GM19395 (cell line): ENCODE measurements at regions not wholly inside any gene's neighbourhood (a gene's known extent, or its start where the extent isn't known, plus 50 kb on each side); places are given as distances from the start of the nearest gene placed in this dataset.

Experiments used
- ATAC-seq: cut with Tn5 transposase; IDR thresholded peaks from one replicate; pipeline ENCODE4 v1.9.1; 2021; ENCODE audit warnings: mild to moderate bottlenecking, moderate library complexity; ENCODE audit not compliant: unreplicated experiment

- no peak for ATAC-seq
These were observed 745.0 kb upstream of the ACVR2A start for GRCh38 chr2:147099845-147100244.

GRCh38 chr2:147098940-147099339, 745.9 kb upstream of the ACVR2A start:
- ATAC-seq: no peak

GRCh38 chr2:147097747-147098146, 747.1 kb upstream of the ACVR2A start:
- no peak for ATAC-seq

- no peak for ATAC-seq
These were observed 748.2 kb upstream of the ACVR2A start for GRCh38 chr2:147096671-147097070.

- ATAC-seq: no peak
These were observed 749.5 kb upstream of the ACVR2A start for GRCh38 chr2:147095376-147095775.

GRCh38 chr2:147094077-147094476, 750.8 kb upstream of the ACVR2A start:
- no peak for ATAC-seq

- ATAC-seq: no peak
These were observed 752.6 kb upstream of the ACVR2A start for GRCh38 chr2:147092266-147092665.

GRCh38 chr2:147091448-147091847, 753.4 kb upstream of the ACVR2A start:
- ATAC-seq: no peak

GRCh38 chr2:147088871-147089270, 756.0 kb upstream of the ACVR2A start:
- ATAC-seq: no peak

- no peak for ATAC-seq
These were observed 758.1 kb upstream of the ACVR2A start for GRCh38 chr2:147086715-147087114.

GRCh38 chr2:147083664-147084063, 761.2 kb upstream of the ACVR2A start:
- no peak for ATAC-seq

- ATAC-seq: peak; percentile 95
These were observed 761.8 kb upstream of the ACVR2A start for GRCh38 chr2:147082850-147083522.

- no peak for ATAC-seq
These were observed 763.0 kb upstream of the ACVR2A start for GRCh38 chr2:147081831-147082230.

- ATAC-seq: no peak
These were observed 768.2 kb upstream of the ACVR2A start for GRCh38 chr2:147076634-147077033.

- no peak for ATAC-seq
These were observed 776.8 kb upstream of the ACVR2A start for GRCh38 chr2:147068071-147068470.

GRCh38 chr2:147067136-147067535, 777.7 kb upstream of the ACVR2A start:
- no peak for ATAC-seq

GRCh38 chr2:147062073-147062472, 782.8 kb upstream of the ACVR2A start:
- no peak for ATAC-seq

GRCh38 chr2:147061269-147061668, 783.6 kb upstream of the ACVR2A start:
- no peak for ATAC-seq

- ATAC-seq: no peak
These were observed 786.8 kb upstream of the ACVR2A start for GRCh38 chr2:147057892-147058490.

GRCh38 chr2:147051814-147052213, 793.0 kb upstream of the ACVR2A start:
- ATAC-seq: no peak

- no peak for ATAC-seq
These were observed 793.6 kb upstream of the ACVR2A start for GRCh38 chr2:147051248-147051647.

- no peak for ATAC-seq
These were observed 794.9 kb upstream of the ACVR2A start for GRCh38 chr2:147049957-147050356.

GRCh38 chr2:147046473-147046872, 798.4 kb upstream of the ACVR2A start:
- no peak for ATAC-seq
